GM12872 (cell line): ENCODE measurements at regions not wholly inside any gene's neighbourhood (a gene's known extent, or its start where the extent isn't known, plus 50 kb on each side); places are given as distances from the start of the nearest gene placed in this dataset.

Experiments
- TF ChIP-seq, protein P1 (sequence below): IDR thresholded peaks from 3 replicates; pipeline ENCODE4 v1.5.1; 2011; ENCODE audit warnings: low read depth, mild to moderate bottlenecking, low read length, moderate library complexity; ENCODE audit not compliant: insufficient read depth

DNA sequence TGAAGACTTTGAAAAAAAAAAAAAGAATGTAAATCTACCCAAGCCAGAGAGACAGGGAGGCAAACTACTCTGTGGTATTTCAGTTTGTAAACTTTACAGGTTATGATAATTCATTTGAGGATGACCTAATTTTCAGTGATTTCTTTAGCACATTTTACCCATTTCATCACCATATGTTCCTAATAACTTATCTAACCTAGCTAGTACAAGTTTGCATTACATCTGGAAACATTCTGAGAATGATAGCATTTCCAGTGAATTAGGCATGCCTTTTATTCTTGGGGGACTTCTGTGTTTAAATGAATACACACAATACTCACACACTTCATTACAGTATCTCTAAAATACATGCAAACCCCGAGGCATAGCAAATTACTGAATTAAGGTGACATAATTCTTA, 1055.5 kb downstream of the PCDH18 start:
- TF ChIP-seq, protein P1, sequence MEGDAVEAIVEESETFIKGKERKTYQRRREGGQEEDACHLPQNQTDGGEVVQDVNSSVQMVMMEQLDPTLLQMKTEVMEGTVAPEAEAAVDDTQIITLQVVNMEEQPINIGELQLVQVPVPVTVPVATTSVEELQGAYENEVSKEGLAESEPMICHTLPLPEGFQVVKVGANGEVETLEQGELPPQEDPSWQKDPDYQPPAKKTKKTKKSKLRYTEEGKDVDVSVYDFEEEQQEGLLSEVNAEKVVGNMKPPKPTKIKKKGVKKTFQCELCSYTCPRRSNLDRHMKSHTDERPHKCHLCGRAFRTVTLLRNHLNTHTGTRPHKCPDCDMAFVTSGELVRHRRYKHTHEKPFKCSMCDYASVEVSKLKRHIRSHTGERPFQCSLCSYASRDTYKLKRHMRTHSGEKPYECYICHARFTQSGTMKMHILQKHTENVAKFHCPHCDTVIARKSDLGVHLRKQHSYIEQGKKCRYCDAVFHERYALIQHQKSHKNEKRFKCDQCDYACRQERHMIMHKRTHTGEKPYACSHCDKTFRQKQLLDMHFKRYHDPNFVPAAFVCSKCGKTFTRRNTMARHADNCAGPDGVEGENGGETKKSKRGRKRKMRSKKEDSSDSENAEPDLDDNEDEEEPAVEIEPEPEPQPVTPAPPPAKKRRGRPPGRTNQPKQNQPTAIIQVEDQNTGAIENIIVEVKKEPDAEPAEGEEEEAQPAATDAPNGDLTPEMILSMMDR = no peak

- TF ChIP-seq, protein P1 = no peak
These were observed 1061.2 kb downstream of the PCDH18 start for GRCh38 chr4:136471051-136471450.

- TF ChIP-seq, protein P1 = no peak
These were observed 1066.6 kb downstream of the PCDH18 start for GRCh38 chr4:136465691-136466090.

DNA sequence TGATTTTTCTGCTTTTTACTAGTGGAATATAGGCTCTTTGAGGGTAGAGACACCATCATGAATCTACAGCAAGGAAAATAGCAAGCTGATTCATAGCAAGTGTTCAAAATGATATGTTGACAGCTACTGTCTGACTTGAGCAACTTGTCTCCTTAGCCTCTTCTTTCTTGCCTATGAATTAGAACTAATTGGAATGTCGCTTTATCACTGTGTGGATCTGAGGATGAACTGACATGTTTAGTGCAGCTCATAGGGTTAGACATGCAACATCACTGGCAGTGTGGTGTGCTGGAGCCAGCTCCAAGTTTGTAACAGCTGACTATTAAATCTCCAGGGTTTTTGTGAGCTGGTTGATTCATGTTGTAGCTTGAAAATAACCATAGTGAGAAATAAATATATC, 1068.4 kb downstream of the PCDH18 start:
- TF ChIP-seq, protein P1 = no peak

GRCh38 chr4:136461533-136461932, 1070.8 kb downstream of the PCDH18 start:
- TF ChIP-seq, protein P1 = no peak

DNA sequence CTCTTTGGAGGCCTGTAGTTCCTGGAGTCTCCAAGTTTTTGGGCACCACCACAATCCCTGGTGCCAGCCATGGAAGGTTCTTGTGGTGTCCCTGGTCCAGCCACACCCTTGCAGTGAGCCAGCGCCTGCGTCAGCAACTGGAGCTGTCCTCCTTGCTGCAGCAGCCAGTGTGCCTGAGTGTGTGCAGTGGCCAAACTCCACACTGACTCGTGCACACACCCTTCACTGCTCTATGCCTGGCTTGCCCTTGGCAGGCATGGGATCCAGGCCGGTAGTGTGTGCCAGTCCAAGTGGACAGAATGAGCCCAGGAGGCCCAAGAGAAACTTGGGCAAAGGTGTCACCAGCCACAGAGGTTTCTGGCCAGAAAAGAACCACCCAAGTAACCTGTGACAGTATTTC, 1074.0 kb downstream of the PCDH18 start:
- TF ChIP-seq, protein P1 = no peak

DNA sequence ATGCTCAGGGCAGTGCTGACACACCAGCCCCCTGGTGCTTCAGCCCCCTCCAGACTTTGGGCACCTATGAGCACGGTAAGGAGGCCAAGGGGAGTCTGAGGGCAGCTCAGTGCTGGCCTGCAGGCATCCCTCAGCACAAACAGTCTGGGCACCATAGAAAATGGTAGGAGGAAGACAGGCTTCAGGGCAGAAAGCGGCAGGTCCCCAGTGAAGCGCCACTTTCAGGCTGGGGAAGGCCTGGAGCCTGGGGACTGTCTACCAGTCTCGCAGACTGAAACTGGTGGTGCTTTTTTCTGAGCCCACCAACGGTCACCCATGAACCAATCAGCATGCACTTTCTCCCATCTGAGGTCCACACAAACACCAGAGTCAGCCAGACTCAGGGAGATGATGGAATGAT, 1074.7 kb downstream of the PCDH18 start:
- TF ChIP-seq, protein P1 = no peak

DNA sequence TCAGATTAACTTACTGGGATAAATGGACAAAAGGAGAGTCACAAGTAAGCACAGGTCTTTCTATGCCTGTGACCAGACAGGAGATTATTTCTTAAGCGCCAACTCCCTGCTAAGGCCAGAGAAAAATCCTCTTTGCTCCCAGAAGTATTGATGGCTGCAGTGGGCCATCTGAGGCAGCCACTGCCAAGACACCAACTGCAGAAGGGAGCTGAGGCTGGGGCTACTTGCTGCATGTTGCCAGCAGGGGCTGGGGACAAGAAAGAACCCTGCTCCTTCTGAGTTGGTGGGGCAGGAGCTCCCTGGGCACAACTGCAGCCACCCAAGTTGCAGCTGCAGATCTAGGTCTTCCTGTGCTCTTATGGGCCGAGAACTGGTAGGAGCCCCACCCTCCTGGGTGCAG, 1075.3 kb downstream of the PCDH18 start:
- TF ChIP-seq, protein P1 = no peak
